ENCODE measurements at regions not wholly inside any gene's neighbourhood (a gene's known extent, or its start where the extent isn't known, plus 50 kb on each side); places are given as distances from the start of the nearest gene placed in this dataset.

GRCh38 chr1:5691795-5692509, 300.3 kb downstream of the NPHP4 start:
- no peak overlapping the region for H2AFZ ChIP-seq (ENCODE audit: low read depth, low read length)
- H3K9ac ChIP-seq (ENCODE audit: low read length): no peak overlapping the region
- no peaks in the 10 kb centered on the region for H3K27me3 ChIP-seq (ENCODE audit: insufficient read depth, low read depth, low read length)
- no peak overlapping the region for H3K27ac ChIP-seq (ENCODE audit: low read length)
- no peaks in the 10 kb centered on the region for H3K9me3 ChIP-seq (ENCODE audit: low read length)
- H3K9me2 ChIP-seq (ENCODE audit: insufficient read depth, low read length): no peaks in the 10 kb centered on the region
- H3K79me2 ChIP-seq (replicated peaks; ENCODE audit: insufficient read depth, low read length): no peaks in the 10 kb centered on the region
- no peaks in the 10 kb centered on the region for H4K20me1 ChIP-seq (ENCODE audit: insufficient read depth)
- H3K4me3 ChIP-seq (ENCODE audit: low read length): no peak overlapping the region
- TF ChIP-seq SMC3 (conservative IDR thresholded peaks at IDR 0.05; ENCODE audit: poor library complexity) (no peak), TAF1 (IDR thresholded peaks at IDR 0.05; ENCODE audit: low read depth) (no peak), POLR2AphosphoS5 (IDR thresholded peaks at IDR 0.05) (no peak), EZH2 (IDR thresholded peaks at IDR 0.05; ENCODE audit: borderline replicate concordance, insufficient read depth, low read length, poor library complexity, severe bottlenecking) (no peak), RAD21 (conservative IDR thresholded peaks at IDR 0.05) (no peak), CTCF (IDR thresholded peaks at IDR 0.05; ENCODE audit: poor library complexity, severe bottlenecking) (no peak), REST (IDR thresholded peaks at IDR 0.05; ENCODE audit: borderline replicate concordance) (no peak), EP300 (conservative IDR thresholded peaks at IDR 0.05; ENCODE audit: poor library complexity, severe bottlenecking) (no peak), MXI1 (conservative IDR thresholded peaks at IDR 0.05; ENCODE audit: poor library complexity, severe bottlenecking) (no peak)
- H3F3A ChIP-seq (ENCODE audit: insufficient read depth, low read length, poor library complexity, severe bottlenecking): no peaks in the 10 kb centered on the region
- no peaks in the 10 kb centered on the region for H3K36me3 ChIP-seq (ENCODE audit: insufficient read depth, low read length)
- H3K4me2 ChIP-seq (ENCODE audit: low read length): no peak overlapping the region

GRCh38 chr1:5690898-5691297, 301.3 kb downstream of the NPHP4 start:
- H3K27me3 ChIP-seq (ENCODE audit: insufficient read depth, low read depth, low read length): no peaks in the 10 kb centered on the region
- H4K20me1 ChIP-seq (ENCODE audit: insufficient read depth): no peaks in the 10 kb centered on the region
- H3F3A ChIP-seq (ENCODE audit: insufficient read depth, low read length, poor library complexity, severe bottlenecking): no peaks in the 10 kb centered on the region
- no peak overlapping the region for H3K4me3 ChIP-seq (ENCODE audit: low read length)
- H3K27ac ChIP-seq (ENCODE audit: low read length): no peak overlapping the region
- no peaks in the 10 kb centered on the region for H3K9me3 ChIP-seq (ENCODE audit: low read length)
- TF ChIP-seq EP300 (conservative IDR thresholded peaks at IDR 0.05; ENCODE audit: poor library complexity, severe bottlenecking) (no peak), SMC3 (conservative IDR thresholded peaks at IDR 0.05; ENCODE audit: poor library complexity) (no peak), EZH2 (IDR thresholded peaks at IDR 0.05; ENCODE audit: borderline replicate concordance, insufficient read depth, low read length, poor library complexity, severe bottlenecking) (no peak), MXI1 (conservative IDR thresholded peaks at IDR 0.05; ENCODE audit: poor library complexity, severe bottlenecking) (no peak), RAD21 (conservative IDR thresholded peaks at IDR 0.05) (no peak), POLR2AphosphoS5 (IDR thresholded peaks at IDR 0.05) (no peak), CTCF (IDR thresholded peaks at IDR 0.05; ENCODE audit: poor library complexity, severe bottlenecking) (no peak), REST (IDR thresholded peaks at IDR 0.05; ENCODE audit: borderline replicate concordance) (no peak), TAF1 (IDR thresholded peaks at IDR 0.05; ENCODE audit: low read depth) (no peak)
- no peaks in the 10 kb centered on the region for H3K79me2 ChIP-seq (replicated peaks; ENCODE audit: insufficient read depth, low read length)
- no peaks in the 10 kb centered on the region for H3K36me3 ChIP-seq (ENCODE audit: insufficient read depth, low read length)
- H3K4me2 ChIP-seq (ENCODE audit: low read length): no peak overlapping the region
- no peaks in the 10 kb centered on the region for H3K9me2 ChIP-seq (ENCODE audit: insufficient read depth, low read length)
- no peak overlapping the region for H3K9ac ChIP-seq (ENCODE audit: low read length)
- no peak overlapping the region for H2AFZ ChIP-seq (ENCODE audit: low read depth, low read length)
